ENCODE measurements at regions not wholly inside any gene's neighbourhood (a gene's known extent, or its start where the extent isn't known, plus 50 kb on each side); places are given as distances from the start of the nearest gene placed in this dataset.

DNA sequence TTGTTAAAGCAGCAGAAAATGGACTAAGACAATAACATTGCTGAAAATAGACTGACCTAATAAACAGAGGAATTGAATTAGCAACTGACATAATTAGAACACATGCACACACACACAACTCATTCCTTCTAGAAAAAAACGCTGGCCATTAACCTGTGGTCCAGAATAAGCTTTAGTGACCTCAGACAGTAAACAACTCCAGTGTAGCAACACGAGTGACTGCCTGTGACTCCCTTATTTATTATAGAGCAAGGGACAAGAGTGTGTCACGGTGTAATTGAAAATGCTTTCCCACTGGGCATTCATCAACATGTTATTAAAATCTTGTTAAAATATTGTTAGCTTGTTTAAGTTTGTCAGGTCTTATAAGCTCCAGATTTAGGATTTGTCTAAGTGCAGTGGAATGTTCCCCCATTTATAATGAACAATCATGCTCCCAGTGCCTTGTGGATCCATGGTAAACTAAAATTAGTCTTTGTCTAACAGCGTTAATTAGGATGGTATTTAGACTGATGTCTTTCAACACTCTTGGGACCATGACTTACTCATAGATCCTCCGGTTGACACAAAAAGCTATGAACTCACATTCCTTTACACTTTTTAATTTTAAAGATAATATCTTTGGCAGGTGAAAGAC lies 111.7 kb upstream of the IRS2 start:
- no peak for DNase-seq (ENCODE audit: extremely low read depth in 1 of 2, low read depth in 1 of 2)

DNA sequence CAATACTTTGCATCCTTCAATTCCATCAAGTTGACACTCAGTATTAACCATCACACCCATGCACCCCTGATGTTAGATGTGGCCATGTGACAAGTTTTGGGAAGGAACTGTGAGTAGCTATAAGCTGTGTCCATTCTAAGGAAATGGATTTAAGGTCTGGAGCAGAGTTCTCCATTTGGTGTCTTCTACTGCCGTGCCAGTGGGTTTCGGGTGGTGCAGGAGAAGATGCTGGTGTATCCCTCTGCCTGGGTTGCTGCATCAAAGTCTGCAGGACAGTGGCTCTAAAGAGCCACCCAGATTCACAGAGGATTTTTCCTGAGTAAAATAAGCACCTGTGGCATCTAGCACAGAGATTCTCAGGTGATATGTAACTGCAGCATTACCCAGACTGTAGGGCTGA lies 105.7 kb upstream of the IRS2 start:
- DNase-seq (ENCODE audit: extremely low read depth in 1 of 2, low read depth in 1 of 2): no peak

DNA sequence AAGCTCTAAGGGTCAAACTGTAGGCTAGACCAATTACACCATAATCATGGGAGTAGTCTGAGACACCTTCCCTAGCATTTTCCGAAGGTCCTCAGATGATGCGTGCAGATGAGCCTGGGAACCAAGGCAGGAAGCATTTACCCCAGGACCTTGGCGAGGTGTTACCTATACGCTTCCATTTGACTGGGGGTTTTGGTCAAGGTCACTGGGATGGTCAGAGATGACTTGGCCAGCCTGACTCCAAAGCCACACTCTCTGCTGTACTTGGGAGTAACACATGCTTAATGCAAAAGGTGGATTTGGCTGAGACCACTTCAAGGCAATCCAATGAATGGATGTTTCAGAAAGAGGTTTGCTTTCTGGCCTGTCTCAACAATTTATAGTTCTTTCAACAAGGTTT lies 98.9 kb upstream of the IRS2 start:
- no peak for DNase-seq (ENCODE audit: extremely low read depth in 1 of 2, low read depth in 1 of 2)

DNA sequence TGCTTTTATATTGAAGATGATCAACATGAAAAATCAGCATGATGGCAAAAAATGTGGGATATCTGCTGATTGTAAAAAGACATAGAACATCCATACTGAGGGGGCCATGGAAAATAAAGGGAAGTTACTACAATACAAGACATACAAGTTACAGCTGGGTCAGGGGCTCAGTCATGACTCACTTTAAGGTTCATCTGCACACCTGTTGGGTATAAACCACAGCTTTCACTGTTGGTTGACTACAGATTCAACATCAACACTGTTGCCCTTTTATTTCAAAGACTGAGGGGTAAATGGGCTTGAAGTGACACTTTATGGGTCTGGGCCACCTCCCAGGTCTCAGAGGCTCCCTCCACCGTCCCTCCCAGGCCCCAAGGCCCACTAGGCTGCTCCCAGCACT lies 98.1 kb upstream of the IRS2 start:
- DNase-seq (ENCODE audit: extremely low read depth in 1 of 2, low read depth in 1 of 2): no peak

DNA sequence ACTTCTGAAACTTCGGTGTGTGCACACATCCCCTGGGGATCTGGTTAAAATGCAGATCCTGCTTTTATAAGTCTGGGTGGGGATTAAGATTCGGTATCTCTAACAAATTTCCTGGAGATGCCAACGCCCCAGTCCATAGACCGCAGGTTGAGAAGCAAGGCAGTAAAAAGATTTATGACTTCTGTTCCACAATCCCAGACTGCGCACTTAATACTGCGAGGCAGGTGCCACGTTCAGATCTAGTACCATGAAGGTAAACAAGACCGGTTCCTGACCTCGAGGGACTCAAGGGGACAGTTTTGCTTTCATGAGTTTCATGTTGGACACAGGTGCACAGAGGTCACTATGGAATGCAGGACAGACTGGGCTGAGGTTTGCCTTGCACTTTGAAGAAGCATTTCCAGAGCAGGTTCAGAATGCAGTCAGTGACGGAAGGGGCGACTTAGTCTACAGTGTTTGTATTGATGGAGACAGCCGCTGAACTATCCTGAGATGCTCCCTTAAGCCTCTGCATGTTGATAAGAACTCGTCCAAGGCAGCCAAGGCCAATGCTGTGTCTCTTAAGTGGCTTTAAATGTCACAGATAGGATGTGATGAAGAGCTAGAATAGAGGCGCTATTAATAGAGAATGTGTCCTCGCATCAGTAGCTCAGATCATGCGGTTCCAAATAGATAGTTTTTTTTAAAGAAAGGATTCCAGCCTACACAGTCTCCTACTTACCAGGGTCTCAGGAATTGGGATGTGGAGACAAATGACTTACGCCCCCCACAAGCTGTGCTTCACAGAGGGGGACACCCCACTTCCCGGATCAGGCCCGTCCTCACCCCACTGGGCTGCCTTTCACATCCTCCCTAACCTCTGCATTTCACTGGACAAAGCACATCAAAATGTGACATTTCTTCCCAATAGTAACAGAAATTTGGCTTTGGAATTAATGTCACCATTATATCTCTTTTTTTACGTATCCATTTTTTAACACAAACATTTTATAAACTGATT lies 97.1 kb upstream of the IRS2 start:
- no peak for DNase-seq (ENCODE audit: extremely low read depth in 1 of 2, low read depth in 1 of 2)

DNA sequence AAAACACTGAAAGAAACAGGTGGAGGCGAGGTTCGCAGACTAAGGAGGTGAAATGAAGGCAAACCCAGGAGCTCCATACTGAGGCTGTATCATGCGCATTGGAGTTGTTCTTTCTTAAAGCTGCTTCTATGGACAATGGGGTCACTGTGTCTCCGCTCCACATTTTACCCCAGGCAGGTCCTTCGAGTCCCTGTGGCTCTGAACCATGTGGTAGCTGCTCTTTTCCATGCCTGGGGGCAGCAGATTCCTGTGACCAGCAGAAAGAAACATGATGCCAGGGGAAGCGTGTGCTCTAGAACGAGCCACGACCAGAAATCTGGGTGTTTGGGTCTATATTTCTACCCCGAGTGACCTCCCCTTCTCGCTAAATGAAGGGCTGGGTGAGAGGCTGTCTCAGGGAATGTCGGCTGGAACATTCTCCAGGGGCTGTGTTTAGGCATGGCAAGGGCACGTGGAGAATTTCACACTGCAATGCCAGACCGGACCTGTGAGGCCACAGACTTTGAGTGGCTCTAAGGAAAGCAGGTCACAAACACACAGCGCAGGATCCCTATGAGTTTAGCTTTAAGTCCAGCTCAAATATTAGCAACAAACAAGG lies 95.7 kb upstream of the IRS2 start:
- no peak for DNase-seq (ENCODE audit: extremely low read depth in 1 of 2, low read depth in 1 of 2)

DNA sequence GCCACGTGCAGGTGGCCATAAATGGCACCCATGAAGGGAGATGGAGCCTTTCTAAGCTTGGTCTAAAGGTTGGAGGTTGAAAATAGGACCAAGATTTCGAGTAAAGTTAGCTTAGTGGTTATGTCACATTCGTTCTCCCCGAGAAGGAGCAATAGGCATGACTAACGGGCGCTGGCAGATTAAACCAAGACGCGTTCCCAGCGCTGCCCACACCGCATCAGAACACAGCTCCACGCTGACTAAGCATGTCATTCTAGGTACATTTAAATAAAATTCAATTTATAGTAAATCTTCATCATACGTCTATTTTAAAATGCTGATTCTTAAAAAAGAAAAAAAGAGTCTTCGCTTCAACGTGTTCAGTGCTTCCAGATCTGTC lies 95.0 kb upstream of the IRS2 start:
- DNase-seq (ENCODE audit: extremely low read depth in 1 of 2, low read depth in 1 of 2): no peak

DNA sequence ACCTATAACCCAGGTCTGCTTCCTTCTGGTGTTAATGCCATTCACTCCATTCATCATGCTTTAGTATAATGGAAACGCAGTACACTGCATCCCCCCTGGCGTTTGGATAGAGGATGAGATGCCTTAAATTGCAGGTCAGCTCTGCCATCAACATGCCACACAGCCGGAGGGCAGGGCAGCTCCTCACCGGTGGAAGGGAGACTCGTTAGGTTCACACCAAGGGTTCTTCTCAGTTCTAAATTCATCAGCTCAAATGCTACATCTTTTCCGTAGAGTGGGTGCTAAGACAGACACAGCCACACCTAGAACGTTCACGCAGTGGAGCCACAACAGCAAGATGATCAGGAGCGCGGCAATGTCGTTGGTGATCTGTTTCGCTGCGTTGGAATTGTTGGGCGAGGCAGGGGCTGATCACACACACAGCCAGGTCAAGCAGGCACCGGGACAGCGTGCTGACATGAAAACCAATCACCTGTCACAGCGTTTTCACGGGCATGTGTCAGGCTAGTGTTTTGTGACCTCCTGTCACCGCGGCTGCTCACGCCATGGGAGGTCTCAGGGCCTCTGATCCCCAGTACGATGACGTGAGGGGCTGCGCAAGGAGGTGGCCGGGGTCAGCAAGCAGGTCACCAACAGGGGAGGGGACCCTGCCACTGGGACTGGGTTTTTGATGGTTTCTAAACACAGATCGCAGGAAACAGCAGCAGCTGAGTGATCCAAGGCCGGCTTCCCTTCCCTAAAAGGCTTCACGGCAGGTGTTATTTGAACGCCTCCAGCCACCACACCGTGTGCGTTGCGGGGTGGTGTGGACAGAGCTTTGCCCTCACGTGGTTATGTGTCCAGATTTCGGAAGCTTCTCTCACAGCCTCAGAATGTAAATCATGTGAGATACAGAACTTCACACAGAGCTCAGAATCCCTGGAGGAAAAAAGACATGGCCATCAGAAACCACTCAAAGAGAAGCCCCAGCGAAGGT lies 94.3 kb upstream of the IRS2 start:
- DNase-seq (ENCODE audit: extremely low read depth in 1 of 2, low read depth in 1 of 2): no peak

DNA sequence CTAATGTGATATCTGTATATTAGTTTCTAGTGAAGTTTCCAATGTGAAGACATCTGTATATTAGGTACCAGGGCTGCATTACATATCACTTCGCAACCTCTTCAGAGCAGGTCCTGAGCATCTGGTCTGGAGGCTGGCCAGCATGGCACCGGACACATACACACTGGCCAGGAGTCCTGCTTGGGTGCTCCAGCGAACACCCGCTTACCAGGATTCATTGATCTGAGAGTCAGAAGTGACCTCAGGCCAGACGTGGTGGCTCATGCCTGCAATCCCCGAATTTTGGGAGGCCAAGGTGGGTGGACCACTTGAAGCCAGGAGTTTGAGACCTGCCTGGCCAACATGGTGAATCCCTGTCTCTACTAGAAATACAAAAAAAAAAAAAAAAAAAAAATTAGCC lies 93.0 kb upstream of the IRS2 start:
- DNase-seq (ENCODE audit: extremely low read depth in 1 of 2, low read depth in 1 of 2): no peak

DNA sequence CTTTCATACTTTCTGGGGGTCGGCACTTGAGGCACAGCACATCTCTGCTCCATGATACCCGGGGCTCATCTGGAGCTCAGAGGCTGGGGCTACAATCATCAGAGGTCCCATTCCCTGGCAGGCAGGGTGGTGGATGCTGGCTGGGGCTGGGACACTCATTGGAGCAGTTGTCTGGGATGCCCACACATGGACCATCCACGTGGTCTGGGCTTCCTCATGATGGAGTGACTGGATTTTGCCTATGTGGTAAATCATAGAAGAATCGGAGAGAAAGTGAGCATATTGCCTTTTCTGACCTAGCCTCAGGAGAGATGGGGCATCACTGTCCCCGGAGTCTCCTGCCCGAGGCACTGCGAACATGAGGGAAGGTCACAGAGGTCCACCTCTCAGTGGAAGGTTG lies 91.4 kb upstream of the IRS2 start:
- DNase-seq (ENCODE audit: extremely low read depth in 1 of 2, low read depth in 1 of 2): no peak

DNA sequence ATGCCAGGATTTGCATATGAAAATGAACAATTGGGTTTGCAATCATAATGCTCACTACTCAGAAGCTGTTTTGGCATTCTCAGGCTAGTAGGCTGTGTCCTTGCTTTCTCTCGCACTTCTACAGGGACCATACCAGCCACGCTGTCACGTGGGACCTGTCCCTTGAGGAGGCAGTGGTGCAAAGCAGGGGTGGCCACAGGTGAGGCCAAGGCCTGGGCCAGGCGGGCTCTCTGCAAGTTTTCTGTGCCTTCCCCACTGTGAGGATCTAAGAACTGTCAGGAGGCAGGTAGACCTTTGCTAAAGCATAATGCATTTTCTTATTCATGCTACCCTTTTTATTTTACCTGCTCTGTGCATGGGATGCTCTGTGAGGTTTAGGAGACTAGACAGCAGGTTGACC lies 89.4 kb upstream of the IRS2 start:
- no peak for DNase-seq (ENCODE audit: extremely low read depth in 1 of 2, low read depth in 1 of 2)

DNA sequence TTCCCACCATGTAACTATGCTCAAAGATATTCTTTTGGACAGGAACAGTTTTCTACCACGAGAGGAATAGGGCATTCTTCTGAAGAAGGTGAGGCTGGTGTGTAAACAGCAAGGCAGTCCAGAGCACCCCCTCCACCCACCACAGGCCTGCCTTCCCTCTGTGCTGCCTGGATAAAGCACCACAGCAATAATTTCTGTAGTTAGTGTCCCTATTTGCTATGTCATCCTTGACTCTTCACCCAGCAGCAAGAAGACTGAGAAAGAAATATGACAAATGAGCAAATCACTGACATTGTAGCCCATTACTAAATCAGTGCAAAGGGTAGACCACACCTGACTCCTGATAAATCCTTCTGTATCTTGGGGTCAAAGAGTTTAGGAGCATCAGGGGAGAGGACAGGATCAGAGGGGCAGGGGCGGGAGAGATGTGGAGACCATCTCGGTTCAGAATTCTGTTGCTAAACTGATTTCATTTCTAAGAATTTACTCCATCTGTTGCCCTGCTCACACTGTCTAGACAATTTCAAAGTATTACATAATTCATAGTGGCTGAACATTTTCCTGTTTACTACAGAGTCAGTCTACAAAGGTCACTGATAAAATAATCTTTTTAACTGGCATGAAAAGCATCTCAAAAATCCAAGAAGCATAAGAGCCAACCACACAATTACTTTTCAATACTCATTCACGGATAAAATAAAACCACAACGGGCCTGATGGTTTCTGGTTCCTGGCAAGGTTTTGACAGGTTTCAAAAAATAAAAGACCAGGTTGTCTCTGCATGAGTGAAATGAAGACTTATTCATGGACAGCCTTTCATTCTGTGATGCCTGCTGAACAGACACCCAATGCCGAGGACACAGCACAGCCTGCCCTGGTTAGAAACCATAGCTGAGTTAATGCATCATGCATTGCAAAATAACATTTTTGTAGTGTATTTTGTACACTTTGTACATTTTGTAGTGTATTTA lies 88.4 kb upstream of the IRS2 start:
- DNase-seq (ENCODE audit: extremely low read depth in 1 of 2, low read depth in 1 of 2): no peak

DNA sequence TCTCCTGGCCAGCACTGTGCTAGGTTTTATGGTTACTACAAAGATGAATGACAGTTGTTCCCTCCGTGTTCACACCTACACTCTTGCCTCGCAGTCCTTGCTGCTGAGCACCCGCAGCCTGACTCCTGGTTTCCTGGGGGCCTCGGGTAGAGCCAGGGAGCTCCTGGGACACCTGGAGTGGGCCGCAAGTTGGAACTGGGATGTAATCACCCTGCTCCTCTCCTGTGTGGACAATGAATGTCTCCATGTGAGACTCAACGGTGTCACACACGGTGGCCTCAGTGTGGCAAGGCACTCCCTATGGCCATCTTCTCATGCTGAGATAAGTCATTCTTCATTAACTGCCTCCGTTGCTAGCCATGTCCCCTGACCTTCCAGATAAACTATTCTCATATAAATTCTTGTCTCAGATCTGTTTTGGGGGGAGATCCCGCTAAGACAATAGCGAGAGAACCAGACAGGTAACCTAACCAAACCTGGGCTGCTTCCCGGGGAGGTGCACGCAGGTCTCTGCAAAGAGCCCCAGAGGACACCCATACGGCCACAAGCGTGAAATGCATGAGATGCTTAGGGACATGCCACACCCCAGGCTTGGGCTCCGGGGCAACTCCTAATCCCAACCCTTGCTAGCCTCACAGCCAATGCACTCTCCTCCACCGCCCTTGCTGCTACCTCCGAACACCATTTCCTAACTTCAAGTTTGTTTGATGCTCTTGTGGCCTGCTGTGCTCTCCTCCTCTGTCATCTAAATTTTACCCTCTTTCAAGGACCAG lies 87.2 kb upstream of the IRS2 start:
- DNase-seq (ENCODE audit: extremely low read depth in 1 of 2, low read depth in 1 of 2): no peak

DNA sequence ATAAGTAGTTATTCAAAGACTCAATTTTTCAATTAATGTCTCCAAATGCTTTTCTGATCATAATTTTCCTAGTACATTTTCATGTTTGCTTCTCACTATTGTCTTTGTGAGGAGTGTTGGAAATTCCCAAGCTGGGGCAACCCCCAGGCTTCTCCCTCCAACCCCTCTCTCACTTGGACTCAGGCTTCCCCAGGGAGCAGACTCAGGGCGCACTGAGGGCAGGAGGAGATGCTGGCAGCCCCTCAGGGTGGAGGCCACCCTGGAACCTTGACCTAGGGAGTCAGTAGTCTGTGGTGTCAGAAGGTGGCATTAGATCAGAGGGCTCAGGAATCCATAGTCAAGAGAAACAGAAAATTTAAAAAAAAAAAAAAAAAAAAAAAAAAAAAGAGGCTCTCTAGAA lies 86.5 kb upstream of the IRS2 start:
- DNase-seq (ENCODE audit: extremely low read depth in 1 of 2, low read depth in 1 of 2): no peak

DNA sequence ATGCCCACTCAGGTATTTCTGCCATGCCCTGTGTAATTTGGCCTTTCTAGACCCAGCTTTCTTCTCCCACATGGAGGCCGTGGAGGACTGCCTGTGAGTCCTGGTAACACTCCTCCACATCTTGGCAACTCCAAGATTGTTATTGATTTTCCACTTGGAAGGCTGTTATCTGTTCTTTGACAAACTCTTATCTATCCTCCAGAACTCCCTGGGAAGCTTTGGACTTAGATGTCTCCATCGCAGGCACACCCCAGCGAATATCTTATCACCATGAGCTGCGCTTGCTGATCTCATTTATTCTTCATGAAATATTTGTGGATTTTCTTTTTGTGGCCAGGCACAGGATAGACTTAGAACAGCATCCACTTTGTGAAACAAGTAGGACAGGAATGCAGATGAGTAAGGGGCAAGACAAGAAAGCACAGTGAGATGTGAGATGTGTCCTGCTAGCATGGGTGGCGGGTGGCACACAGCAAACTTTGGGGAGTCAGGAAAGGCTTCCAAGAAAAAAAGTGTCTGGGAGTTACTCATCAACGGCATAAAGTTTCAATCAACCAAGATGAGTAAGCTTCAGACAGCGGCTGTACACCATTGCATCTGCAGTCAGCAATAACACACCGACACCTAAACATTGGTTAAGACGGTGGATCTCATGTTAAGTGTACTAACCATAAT lies 84.5 kb upstream of the IRS2 start:
- no peak for DNase-seq (ENCODE audit: extremely low read depth in 1 of 2, low read depth in 1 of 2)

DNA sequence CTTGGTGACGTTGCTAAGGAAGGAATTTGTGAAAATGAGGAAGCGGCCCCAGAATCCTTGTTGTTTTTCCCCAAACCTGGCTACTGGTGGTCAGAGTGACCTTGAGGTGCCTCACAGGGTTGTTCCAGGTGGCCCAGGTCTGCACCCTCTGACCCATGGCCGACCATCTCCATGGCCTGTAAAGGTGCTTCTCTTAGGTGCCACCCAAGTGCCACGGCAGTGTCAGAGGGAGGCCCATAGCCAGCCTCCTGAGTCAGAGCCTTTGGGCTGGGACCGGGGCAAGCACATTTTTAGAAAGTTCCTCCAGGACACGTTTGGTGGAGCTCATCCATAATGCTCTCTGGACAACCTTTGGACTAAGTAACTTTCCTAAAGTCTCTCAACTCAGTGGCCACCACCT lies 83.9 kb upstream of the IRS2 start:
- no peak for DNase-seq (ENCODE audit: extremely low read depth in 1 of 2, low read depth in 1 of 2)

DNA sequence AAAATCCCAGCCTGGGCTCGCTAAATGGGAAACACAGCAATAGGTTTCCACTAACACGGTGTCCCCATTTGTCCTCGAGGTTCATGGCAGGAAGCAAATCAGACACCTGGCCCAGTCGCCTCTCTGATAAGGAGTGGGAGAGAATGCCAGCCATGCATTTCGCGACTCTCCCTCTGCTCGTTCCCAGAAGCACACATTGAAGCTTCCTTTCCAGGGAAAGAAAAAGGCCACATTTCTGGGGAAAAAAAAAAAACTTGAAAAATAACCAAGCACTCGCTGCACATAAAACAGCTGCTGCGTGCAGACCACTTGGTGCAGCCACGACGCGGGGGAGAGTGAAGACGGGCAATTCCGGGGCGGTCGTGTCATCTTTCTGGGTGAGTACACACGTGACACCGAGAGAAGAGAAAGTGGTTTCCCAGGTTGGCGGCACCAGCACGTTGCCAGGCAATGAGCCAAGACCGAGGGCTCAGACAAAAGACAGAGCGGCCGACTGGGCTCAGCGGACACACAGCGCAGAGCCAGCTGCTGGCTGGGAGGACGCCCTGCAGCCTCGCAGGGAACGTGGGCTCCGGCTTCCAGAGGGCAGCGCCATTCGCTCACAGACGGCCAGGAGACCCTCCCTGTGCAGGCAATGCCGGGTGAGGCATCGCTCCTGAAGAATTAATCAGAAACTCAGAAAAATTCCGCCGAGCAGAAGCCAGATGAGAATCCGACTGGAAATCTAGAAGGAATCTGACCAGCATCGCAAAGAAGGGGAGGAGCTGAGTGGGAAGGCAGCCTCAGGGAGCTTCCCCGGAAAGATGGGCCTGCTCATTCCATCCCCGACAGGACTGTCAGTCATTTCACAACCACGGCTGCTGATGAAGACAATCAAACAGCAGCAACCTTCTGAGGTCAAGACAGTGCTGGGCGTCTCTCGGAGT lies 83.2 kb upstream of the IRS2 start:
- peak in 1 of 2 donors; percentile 10 for DNase-seq (ENCODE audit: extremely low read depth in 1 of 2, low read depth in 1 of 2)

All from stimulated activated CD8-positive, alpha-beta memory T cell treated with anti-CD3 and anti-CD28 coated beads, Interleukin-7, amount 100 ng/mL, for 48 hours (primary cell).